Caco-2 (cell line): ENCODE measurements at regions not wholly inside any gene's neighbourhood (a gene's known extent, or its start where the extent isn't known, plus 50 kb on each side); places are given as distances from the start of the nearest gene placed in this dataset.

Source experiments
- BruUV-seq: library from RNA; stranded (reverse); fragments of 400-500 nt; replicated peaks from 2 replicates; lab custom pipeline; 2021; lab: Mats Ljungman, UMichigan
- CTCF ChIA-PET: fragments of 300-600 bp; sonication (Branson Sonifier 250); formaldehyde crosslinking; loops from one replicate; lab custom pipeline; 2022; ENCODE audit warnings: antibody characterized with exemption; lab: Charles Lee
- POLR2A ChIA-PET: fragments of 300-600 bp; sonication (Branson Sonifier 250); formaldehyde crosslinking; loops from one replicate; lab custom pipeline; 2022; ENCODE audit warnings: antibody characterized with exemption; lab: Charles Lee
- DNase-seq, 2 experiments: peaks; one replicate each; pipeline versions ENCODE4 v3.0.0 to v3.0.0-alpha.2; 2020 to 2022
- H3K27me3 ChIP-seq: replicated peaks from 2 replicates; pipeline ENCODE4 v1.6.0; 2011; ENCODE audit warnings: low read length; ENCODE audit not compliant: control insufficient read depth, insufficient read depth
- H3K36me3 ChIP-seq: 2 replicates; pipeline ENCODE4 v1.5.1; 2011; ENCODE audit warnings: low read length; ENCODE audit not compliant: control insufficient read depth, insufficient read depth
- H3K4me1 ChIP-seq: fragments of 250-450 bp; sonication (Bioruptor Pico); 2 replicates; pipeline ENCODE4 v1.5.1; 2020; ENCODE audit warnings: mild to moderate bottlenecking
- H3K4me3 ChIP-seq: 2 replicates; pipeline ENCODE4 v1.5.1; 2011; ENCODE audit warnings: low read depth, mild to moderate bottlenecking, control low read depth, low read length
- H3K9me3 ChIP-seq: fragments of 250-450 bp; sonication (Bioruptor Pico); 2 replicates; pipeline ENCODE4 v1.5.1; 2020; ENCODE audit warnings: mild to moderate bottlenecking, moderate library complexity
- H3K27ac Mint-ChIP-seq: one replicate; pipeline ENCODE4 v1.8.0; 2022; ENCODE audit warnings: mixed read lengths; ENCODE audit not compliant: unreplicated experiment
- H3K27me3 Mint-ChIP-seq: one replicate; pipeline ENCODE4 v1.8.0; 2022; ENCODE audit warnings: mixed read lengths; ENCODE audit not compliant: insufficient read depth, unreplicated experiment
- H3K36me3 Mint-ChIP-seq: one replicate; pipeline ENCODE4 v1.8.0; 2022; ENCODE audit warnings: mild to moderate bottlenecking, mixed read lengths; ENCODE audit not compliant: insufficient read depth, unreplicated experiment
- H3K4me1 Mint-ChIP-seq: one replicate; pipeline ENCODE4 v1.8.0; 2022; ENCODE audit warnings: low read depth, mixed read lengths; ENCODE audit not compliant: unreplicated experiment
- H3K4me3 Mint-ChIP-seq: one replicate; pipeline ENCODE4 v1.8.0; 2022; ENCODE audit warnings: mild to moderate bottlenecking, moderate library complexity, mixed read lengths; ENCODE audit not compliant: unreplicated experiment
- H3K9me3 Mint-ChIP-seq: one replicate; pipeline ENCODE4 v1.8.0; 2022; ENCODE audit warnings: mixed read lengths; ENCODE audit not compliant: unreplicated experiment
- intact Hi-C: fragments of 100-400 bp; cut with micrococcal nuclease; formaldehyde crosslinking; loops from one replicate; pipeline ENCODE4 v1.10.0; 2022; ENCODE audit not compliant: unreplicated experiment
- TF ChIP-seq, protein P1 (sequence below), 2 experiments: fragments of 200-600 bp in 1 of 2; IDR thresholded peaks; 1 replicate in 1 of 2; 2 replicates in 1 of 2; pipeline versions ENCODE4 v1.5.1 to v1.8.0; 2011 to 2022; ENCODE audit warnings: antibody characterized with exemption in 1 of 2, control low read depth in 1 of 2, inconsistent platforms in 1 of 2, low read depth in 1 of 2, low read length in 1 of 2, mild to moderate bottlenecking in 1 of 2, moderate library complexity in 1 of 2; ENCODE audit not compliant: insufficient read depth in 1 of 2, severe bottlenecking in 1 of 2, unreplicated experiment in 1 of 2

DNA sequence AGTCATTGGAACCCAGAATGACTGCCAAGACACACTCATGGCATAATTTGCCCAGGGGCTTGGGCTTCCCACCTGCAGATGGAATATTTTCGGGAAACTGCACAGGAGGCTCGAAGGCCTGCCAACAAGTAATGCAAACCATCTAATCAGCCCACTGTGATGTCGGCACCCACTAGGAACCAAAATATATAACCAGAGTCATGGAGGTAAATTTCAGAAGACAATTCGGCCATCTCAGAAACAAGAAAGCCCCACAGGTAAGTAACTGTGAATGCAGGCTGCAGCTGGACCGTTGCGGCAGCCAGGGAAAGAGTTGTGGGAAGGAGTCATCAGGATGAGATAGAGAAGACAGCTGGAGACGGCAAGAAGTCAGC, 264.4 kb downstream of the SYK start:
- no peaks in the 10 kb centered on the region for H3K9me3 Mint-ChIP-seq
- H3K27ac Mint-ChIP-seq, result no peak overlapping the region
- H3K36me3 ChIP-seq, result no peaks in the 10 kb centered on the region
- no peaks in the 10 kb centered on the region for H3K4me1 ChIP-seq
- ChIA-PET POLR2A (interaction anchor here (0.6 kb wide), 1 partner anchor 902 kb away, joined by 4 read pairs; no protein-coding TSS in a partner anchor), CTCF (no interaction called here)
- no peaks in the 10 kb centered on the region for H3K4me1 Mint-ChIP-seq
- no peak overlapping the region for H3K4me3 ChIP-seq
- H3K4me3 Mint-ChIP-seq, result no peak overlapping the region
- BruUV-seq, result no TSS peak
- H3K36me3 Mint-ChIP-seq, result no peaks in the 10 kb centered on the region
- no peaks in the 10 kb centered on the region for H3K27me3 Mint-ChIP-seq
- no peak for DNase-seq
- TF ChIP-seq, protein P1, sequence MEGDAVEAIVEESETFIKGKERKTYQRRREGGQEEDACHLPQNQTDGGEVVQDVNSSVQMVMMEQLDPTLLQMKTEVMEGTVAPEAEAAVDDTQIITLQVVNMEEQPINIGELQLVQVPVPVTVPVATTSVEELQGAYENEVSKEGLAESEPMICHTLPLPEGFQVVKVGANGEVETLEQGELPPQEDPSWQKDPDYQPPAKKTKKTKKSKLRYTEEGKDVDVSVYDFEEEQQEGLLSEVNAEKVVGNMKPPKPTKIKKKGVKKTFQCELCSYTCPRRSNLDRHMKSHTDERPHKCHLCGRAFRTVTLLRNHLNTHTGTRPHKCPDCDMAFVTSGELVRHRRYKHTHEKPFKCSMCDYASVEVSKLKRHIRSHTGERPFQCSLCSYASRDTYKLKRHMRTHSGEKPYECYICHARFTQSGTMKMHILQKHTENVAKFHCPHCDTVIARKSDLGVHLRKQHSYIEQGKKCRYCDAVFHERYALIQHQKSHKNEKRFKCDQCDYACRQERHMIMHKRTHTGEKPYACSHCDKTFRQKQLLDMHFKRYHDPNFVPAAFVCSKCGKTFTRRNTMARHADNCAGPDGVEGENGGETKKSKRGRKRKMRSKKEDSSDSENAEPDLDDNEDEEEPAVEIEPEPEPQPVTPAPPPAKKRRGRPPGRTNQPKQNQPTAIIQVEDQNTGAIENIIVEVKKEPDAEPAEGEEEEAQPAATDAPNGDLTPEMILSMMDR (IDR thresholded peaks at IDR 0.05; ENCODE audit: insufficient read depth in 1 of 2, low read depth in 1 of 2, low read length in 1 of 2, severe bottlenecking in 1 of 2, unreplicated experiment in 1 of 2), result no peak
- intact Hi-C loops, result no loop called here
- no peaks in the 10 kb centered on the region for H3K27me3 ChIP-seq
- H3K9me3 ChIP-seq, result no peaks in the 10 kb centered on the region

DNA sequence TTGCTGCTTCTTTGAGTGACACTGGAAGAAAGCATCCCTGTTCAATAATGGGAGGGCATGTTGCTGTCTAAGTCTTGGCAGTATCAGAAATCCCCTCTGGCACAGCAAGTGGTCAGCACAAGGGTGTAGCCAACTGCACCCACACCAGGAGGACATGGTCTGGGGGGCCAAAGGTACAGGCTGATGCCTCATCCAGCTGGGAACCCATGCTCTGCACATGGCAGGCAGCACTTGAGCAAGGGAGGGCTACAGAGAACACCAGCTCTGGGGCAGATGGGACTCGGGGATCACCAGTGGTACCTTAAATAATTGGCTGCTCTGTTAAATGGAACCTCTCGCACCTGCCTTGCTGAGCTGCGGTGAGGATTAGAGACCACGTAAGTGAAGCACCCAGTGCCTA, 265.2 kb downstream of the SYK start:
- Histone ChIP-seq H3K4me1 (no peaks in the 10 kb centered on the region), H3K36me3 (no peaks in the 10 kb centered on the region), H3K27me3 (no peaks in the 10 kb centered on the region), H3K4me3 (no peak overlapping the region), H3K9me3 (no peaks in the 10 kb centered on the region)
- H3K27ac Mint-ChIP-seq, result no peak overlapping the region
- ChIA-PET CTCF (no interaction called here), POLR2A (no interaction called here)
- no peak overlapping the region for H3K4me3 Mint-ChIP-seq
- intact Hi-C loops, result no loop called here
- no peaks in the 10 kb centered on the region for H3K4me1 Mint-ChIP-seq
- TF ChIP-seq, protein P1 (IDR thresholded peaks at IDR 0.05; ENCODE audit: insufficient read depth in 1 of 2, low read depth in 1 of 2, low read length in 1 of 2, severe bottlenecking in 1 of 2, unreplicated experiment in 1 of 2), result no peak
- no peaks in the 10 kb centered on the region for H3K36me3 Mint-ChIP-seq
- no peak for DNase-seq
- H3K27me3 Mint-ChIP-seq, result no peaks in the 10 kb centered on the region
- BruUV-seq, result no TSS peak
- H3K9me3 Mint-ChIP-seq, result no peaks in the 10 kb centered on the region

DNA sequence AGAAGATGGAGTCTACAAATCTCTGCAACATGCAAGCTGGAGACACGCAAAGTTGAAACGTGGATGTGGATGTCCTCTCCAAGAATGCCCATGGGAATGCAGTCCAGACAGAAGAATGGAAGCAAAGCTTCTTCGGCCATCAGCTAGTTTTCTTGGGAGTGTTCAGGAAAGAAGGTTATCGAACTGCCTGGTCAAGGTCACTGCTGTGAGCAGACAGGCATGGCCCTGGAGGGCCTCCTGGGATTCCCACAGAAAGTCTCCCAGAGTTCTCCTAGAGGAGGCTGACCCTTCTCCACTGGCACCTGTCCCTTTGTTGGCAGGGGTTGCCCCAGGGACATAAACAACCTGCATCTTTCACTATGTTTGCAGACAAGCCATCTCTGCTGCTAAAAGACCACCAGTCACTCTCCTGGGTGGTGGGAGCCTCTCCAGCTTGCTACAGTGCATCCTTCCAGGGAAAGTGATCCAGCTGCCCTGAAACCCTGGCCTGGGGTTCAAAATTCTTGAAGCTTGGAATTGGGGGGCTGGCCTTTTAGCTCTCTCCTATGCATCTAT, 265.8 kb downstream of the SYK start:
- Mint-ChIP-seq H3K9me3 (no peaks in the 10 kb centered on the region), H3K27me3 (no peaks in the 10 kb centered on the region), H3K4me3 (no peak overlapping the region), H3K4me1 (no peaks in the 10 kb centered on the region), H3K36me3 (no peaks in the 10 kb centered on the region), H3K27ac (no peak overlapping the region)
- Histone ChIP-seq H3K4me3 (no peak overlapping the region), H3K4me1 (no peaks in the 10 kb centered on the region), H3K27me3 (no peaks in the 10 kb centered on the region), H3K36me3 (no peaks in the 10 kb centered on the region), H3K9me3 (no peaks in the 10 kb centered on the region)
- intact Hi-C loops, result no loop called here
- DNase-seq, result no peak
- POLR2A ChIA-PET, result no interaction called here
- CTCF ChIA-PET, result no interaction called here
- BruUV-seq, result no TSS peak
- TF ChIP-seq, protein P1 (IDR thresholded peaks at IDR 0.05; ENCODE audit: insufficient read depth in 1 of 2, low read depth in 1 of 2, low read length in 1 of 2, severe bottlenecking in 1 of 2, unreplicated experiment in 1 of 2), result no peak
